Skeletal muscle tissue (tissue), 3 donors: ENCODE measurements at regions not wholly inside any gene's neighbourhood (a gene's known extent, or its start where the extent isn't known, plus 50 kb on each side); places are given as distances from the start of the nearest gene placed in this dataset.

ENCODE experiments used
- H3K27ac ChIP-seq: one replicate; pipeline ENCODE4 v1.7.0; 2013; ENCODE audit warnings: mild to moderate bottlenecking, low read depth, low read length, inconsistent platforms
- H3K27me3 ChIP-seq, 3 donors: one replicate each; pipeline ENCODE4 v1.7.0; 2013; ENCODE audit warnings: low read length in 3 of 3; ENCODE audit not compliant: control insufficient read depth in 3 of 3, insufficient read depth in 3 of 3
- H3K36me3 ChIP-seq, 3 donors: one replicate each; pipeline ENCODE4 v1.7.0; 2013; ENCODE audit warnings: low read length in 3 of 3; ENCODE audit not compliant: control insufficient read depth in 3 of 3, insufficient read depth in 3 of 3
- H3K4me1 ChIP-seq, 3 donors: one replicate each; pipeline ENCODE4 v1.7.0; 2013; ENCODE audit warnings: low read length in 3 of 3, mild to moderate bottlenecking in 3 of 3; ENCODE audit not compliant: control insufficient read depth in 3 of 3, insufficient read depth in 3 of 3
- H3K4me3 ChIP-seq, 3 donors: one replicate each; pipeline ENCODE4 v1.7.0; 2013; ENCODE audit warnings: low read length in 3 of 3
- H3K9ac ChIP-seq, 3 donors: one replicate each; pipeline ENCODE4 v1.7.0; 2013; ENCODE audit warnings: low read length in 3 of 3, mild to moderate bottlenecking in 3 of 3, moderate library complexity in 2 of 3, low read depth in 1 of 3
- H3K9me3 ChIP-seq, 3 donors: one replicate each; pipeline ENCODE4 v1.7.0; 2013; ENCODE audit warnings: low read length in 3 of 3; ENCODE audit not compliant: control insufficient read depth in 3 of 3
- donor health status: Osteomylitis.

DNA sequence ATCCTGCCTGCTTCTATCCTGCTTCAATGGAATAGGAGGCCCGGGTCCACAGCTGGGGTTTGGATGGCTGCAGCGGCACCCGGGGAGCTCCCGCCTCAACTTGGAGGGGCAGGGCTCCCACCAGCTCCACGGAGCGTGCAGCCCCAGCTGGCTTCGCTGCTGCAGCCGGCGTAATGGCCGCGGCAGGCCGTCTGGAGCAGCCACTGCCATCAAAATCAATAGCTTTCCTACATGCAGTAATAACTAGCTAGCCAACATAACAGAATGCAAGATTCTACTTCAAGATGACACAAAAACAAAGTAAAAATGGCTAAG lies 154.2 kb upstream of the RMP24 start:
- no peak overlapping the region for H3K4me3 ChIP-seq
- no peaks in the 10 kb centered on the region for H3K9me3 ChIP-seq
- no peak overlapping the region for H3K27ac ChIP-seq
- H3K27me3 ChIP-seq = peaks cover 0 to 6% (median 3%) of the 10 kb centered on the region in 3 donors
- no peaks in the 10 kb centered on the region for H3K4me1 ChIP-seq
- no peaks in the 10 kb centered on the region for H3K36me3 ChIP-seq
- no peak overlapping the region for H3K9ac ChIP-seq

DNA sequence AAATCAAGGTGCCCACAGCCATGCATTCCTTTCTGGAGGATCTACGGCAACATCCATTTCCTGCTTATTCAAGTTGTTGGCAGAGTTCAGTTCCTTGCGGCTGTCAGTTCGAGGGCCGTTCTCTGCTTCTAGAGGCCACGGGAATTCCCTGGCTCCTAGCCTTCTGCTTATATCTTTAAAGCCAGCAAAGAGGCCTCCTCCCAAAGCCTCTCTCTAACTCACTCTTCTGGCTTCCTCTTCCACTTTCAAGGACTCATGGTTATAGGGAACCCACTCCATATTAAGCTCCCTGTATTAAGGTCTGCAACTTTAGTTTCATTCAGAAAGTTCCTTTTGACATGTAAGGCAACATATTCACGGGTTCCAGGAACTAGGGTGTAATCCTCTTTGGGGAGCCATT lies 150.1 kb upstream of the RMP24 start:
- no peaks in the 10 kb centered on the region for H3K9me3 ChIP-seq
- H3K36me3 ChIP-seq = no peaks in the 10 kb centered on the region
- no peaks in the 10 kb centered on the region for H3K4me1 ChIP-seq
- H3K9ac ChIP-seq = no peak overlapping the region
- H3K27ac ChIP-seq = no peak overlapping the region
- H3K4me3 ChIP-seq = no peak overlapping the region
- peaks cover 0 to 4% (median 3%) of the 10 kb centered on the region in 3 donors for H3K27me3 ChIP-seq

DNA sequence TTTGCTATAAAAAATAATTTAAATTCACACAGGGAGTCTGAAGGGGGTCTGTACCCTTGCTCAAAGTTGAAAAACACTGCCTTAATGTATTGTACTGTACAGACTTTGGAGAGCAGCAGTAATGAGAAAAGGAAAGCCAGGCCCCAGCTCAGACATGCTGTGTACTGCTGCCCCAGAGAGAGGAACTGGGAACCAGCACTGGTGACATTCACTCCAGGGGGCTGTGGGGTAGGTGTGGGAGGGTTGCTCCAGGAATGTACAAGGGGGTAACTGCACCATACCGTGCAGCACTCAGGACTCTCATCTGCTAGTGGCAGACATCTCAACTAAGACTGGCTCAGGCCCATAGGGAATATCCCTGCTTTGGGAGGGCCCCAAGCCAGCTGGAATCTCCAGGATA lies 146.0 kb upstream of the RMP24 start:
- H3K27ac ChIP-seq = no peak overlapping the region

DNA sequence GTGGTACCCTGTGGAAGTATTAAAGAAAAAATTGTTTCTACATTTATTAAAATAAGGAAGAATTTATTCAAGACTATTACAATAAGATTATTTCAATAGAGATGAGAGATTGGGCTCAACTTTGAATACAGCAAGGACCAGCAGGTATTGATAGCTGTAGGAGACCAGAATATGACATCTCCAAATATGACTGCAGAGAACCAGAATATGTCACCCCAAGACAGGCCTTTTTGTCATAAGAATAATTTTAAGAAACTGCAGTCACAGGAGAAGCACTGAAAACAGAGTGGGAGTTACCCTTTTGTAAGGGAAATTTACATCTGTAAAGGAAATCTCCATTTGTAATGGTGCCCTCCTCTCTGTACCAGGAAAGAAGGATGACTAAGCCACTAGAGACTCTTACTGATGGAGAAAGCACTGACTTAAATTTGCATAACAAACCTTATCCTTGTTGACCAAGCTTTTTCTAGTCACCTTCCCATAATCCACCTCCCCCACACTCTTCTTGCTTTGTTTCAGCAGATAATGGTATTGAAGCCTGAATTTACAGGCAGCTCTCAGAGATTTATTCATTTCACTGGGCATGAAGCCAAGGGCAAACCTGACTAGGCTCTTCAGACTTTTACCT lies 145.1 kb upstream of the RMP24 start:
- Histone ChIP-seq H3K9ac (no peak overlapping the region), H3K27me3 (no peaks in the 10 kb centered on the region), H3K9me3 (peaks cover 2 to 6% (median 3%) of the 10 kb centered on the region in 3 donors), H3K4me1 (no peaks in the 10 kb centered on the region), H3K27ac (no peak overlapping the region), H3K36me3 (no peaks in the 10 kb centered on the region), H3K4me3 (no peak overlapping the region)

More for the DNA sequence above, 146.0 kb upstream of the RMP24 start:
- Histone ChIP-seq H3K36me3 (no peaks in the 10 kb centered on the region), H3K9me3 (no peaks in the 10 kb centered on the region), H3K27me3 (no peaks in the 10 kb centered on the region), H3K9ac (no peak overlapping the region), H3K4me1 (no peaks in the 10 kb centered on the region), H3K4me3 (no peak overlapping the region)

DNA sequence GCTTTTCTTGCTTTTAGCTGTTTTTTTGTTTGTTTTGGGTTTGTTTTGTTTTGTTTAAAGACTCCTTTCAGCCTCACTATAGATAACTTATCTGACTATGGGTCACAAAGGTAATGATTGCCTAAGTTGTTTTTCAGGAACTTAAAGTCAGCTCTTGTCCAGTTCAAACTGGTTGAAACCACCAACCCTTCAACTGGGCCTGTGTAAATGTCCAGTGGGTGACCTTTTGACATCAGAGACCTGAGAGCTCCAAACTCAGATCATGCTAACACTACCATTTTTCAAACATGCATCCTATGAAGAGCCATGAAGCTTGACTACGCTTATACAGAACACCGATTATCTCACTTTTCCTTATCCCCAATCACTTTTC lies 144.6 kb upstream of the RMP24 start:
- H3K9me3 ChIP-seq = peaks cover 2 to 6% (median 5%) of the 10 kb centered on the region in 3 donors
- no peak overlapping the region for H3K9ac ChIP-seq
- H3K4me1 ChIP-seq = no peaks in the 10 kb centered on the region
- H3K27ac ChIP-seq = no peak overlapping the region
- no peak overlapping the region for H3K4me3 ChIP-seq
- H3K27me3 ChIP-seq = no peaks in the 10 kb centered on the region
- no peaks in the 10 kb centered on the region for H3K36me3 ChIP-seq

DNA sequence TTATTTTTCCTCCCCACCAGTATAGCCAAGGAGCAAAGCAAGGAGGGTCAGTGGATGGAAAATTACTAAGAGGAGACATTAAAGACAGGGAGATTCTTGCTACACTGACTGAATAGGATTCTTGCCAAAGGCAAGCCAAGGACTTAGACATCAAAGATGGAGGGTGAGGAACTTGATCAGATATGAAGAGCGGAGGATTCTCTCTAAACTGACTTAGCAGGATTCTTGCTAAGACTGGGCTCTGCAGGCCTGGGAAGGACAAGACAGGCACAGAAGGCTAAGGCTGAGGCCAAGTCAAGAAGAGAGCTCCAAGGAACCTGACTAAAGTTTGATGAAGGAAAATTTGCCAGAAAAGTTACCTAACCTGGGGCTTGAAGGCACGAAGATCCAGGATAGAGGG lies 143.9 kb upstream of the RMP24 start:
- H3K27ac ChIP-seq = no peak overlapping the region
- peaks cover 2 to 8% (median 5%) of the 10 kb centered on the region in 3 donors for H3K9me3 ChIP-seq
- H3K4me1 ChIP-seq = no peaks in the 10 kb centered on the region
- no peak overlapping the region for H3K4me3 ChIP-seq
- no peaks in the 10 kb centered on the region for H3K27me3 ChIP-seq
- no peaks in the 10 kb centered on the region for H3K36me3 ChIP-seq
- no peak overlapping the region for H3K9ac ChIP-seq

DNA sequence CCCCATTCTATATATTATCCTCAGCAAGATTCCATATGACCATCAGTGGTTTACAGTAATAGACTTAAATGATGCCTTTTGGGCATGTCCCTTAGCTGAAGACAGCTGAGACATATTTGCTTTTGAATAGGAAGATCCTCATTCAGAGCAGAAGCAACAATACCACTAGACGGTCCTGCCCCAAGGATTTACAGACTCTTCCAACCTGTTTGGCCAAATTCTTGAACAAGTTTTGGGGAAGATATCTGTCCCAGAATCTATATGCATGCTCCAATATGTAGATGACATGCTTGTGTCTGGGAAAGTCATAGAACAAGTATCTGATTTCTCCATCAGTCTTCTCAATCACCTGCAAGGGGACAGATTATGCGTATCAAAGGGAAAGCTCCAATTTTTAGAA lies 137.1 kb upstream of the RMP24 start:
- no peaks in the 10 kb centered on the region for H3K4me1 ChIP-seq
- H3K36me3 ChIP-seq = no peaks in the 10 kb centered on the region
- no peak overlapping the region for H3K9ac ChIP-seq
- H3K4me3 ChIP-seq = no peak overlapping the region
- H3K9me3 ChIP-seq = peaks cover 2 to 8% (median 5%) of the 10 kb centered on the region in 3 donors
- no peak overlapping the region for H3K27ac ChIP-seq
- no peaks in the 10 kb centered on the region for H3K27me3 ChIP-seq

DNA sequence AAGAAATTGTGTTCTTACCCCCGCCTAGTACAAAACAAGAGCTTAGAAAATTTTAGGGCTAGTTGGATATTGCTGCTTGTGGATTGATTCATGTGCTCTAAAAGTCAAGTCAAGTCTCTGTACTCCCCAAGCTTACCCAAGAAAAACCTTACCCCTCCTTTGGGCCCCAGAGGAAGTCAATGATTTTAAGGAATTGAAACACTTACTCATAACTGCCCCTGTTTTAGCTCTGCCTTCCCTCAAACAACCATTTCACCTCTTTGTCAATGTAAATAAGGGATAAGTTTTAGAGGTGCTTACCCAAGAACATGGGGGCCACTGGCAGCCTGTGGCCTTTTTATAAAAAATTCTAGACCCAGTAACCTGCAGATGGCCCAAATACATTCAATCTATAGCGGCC lies 136.6 kb upstream of the RMP24 start:
- Histone ChIP-seq H3K36me3 (no peaks in the 10 kb centered on the region), H3K4me3 (no peak overlapping the region), H3K27me3 (no peaks in the 10 kb centered on the region), H3K27ac (no peak overlapping the region), H3K9ac (no peak overlapping the region), H3K4me1 (no peaks in the 10 kb centered on the region), H3K9me3 (peaks cover 2 to 8% (median 5%) of the 10 kb centered on the region in 3 donors)

DNA sequence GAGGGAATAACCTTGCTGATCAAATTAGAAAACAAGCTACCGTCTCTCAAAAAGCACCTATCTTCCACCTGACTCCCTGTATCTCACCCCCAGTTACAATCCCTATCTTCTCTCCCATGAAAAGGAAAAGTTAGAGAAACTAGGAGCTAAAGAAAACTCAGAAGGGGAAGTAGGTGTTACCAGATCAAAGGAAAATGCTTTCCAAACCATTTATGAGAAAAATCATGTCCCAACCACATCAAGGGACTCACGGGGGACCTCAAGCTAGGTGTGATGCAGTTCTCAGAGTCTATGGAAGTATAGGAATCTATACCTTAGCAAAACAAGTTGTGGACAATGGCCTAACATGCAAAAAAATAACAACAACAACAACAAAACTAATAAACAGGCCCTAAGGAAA lies 135.5 kb upstream of the RMP24 start:
- peaks cover 2 to 7% (median 4%) of the 10 kb centered on the region in 3 donors for H3K9me3 ChIP-seq
- no peak overlapping the region for H3K4me3 ChIP-seq
- no peak overlapping the region for H3K9ac ChIP-seq
- no peaks in the 10 kb centered on the region for H3K27me3 ChIP-seq
- H3K4me1 ChIP-seq = no peaks in the 10 kb centered on the region
- H3K36me3 ChIP-seq = no peaks in the 10 kb centered on the region
- no peak overlapping the region for H3K27ac ChIP-seq

DNA sequence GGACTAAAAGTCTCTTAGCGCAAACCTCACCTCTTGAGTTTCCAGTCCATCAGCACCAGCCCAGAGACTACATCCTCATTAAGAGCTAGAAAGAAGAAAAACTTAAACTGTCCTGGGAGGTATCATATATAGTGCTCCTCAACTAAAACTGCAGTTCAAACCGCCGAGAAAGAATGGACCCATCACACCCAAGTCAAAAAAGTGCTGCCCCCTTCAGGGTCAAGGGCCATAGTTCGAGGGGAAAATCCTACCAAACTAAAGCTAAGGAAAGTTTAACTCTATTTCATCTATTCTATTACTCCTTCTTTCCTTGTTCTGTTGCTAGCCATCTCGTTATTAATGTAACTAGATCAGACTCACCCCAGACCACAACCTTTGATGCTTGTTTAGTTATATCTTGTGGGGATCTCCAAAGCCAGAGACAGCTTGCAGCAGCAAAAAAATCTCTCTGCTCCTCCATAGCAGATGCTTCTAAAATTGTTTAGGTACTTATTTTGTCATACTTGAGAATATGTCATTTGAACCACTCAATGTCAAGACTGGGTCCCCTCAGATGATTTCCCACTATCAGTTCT lies 134.5 kb upstream of the RMP24 start:
- H3K27ac ChIP-seq = no peak overlapping the region
- H3K9ac ChIP-seq = no peak overlapping the region
- no peaks in the 10 kb centered on the region for H3K27me3 ChIP-seq
- H3K4me3 ChIP-seq = no peak overlapping the region
- H3K4me1 ChIP-seq = no peaks in the 10 kb centered on the region
- H3K36me3 ChIP-seq = no peaks in the 10 kb centered on the region
- H3K9me3 ChIP-seq = peaks cover 0 to 2% (median 0%) of the 10 kb centered on the region in 3 donors
